SH-SY5Y (cell line): ENCODE measurements at regions not wholly inside any gene's neighbourhood (a gene's known extent, or its start where the extent isn't known, plus 50 kb on each side); places are given as distances from the start of the nearest gene placed in this dataset.

ENCODE experiments used
- GATA2 ChIP-seq: IDR thresholded peaks from 2 replicates; pipeline ENCODE4 v1.6.1; 2011; ENCODE audit warnings: mild to moderate bottlenecking, low read depth, low read length
- GATA3 ChIP-seq: IDR thresholded peaks from 2 replicates; pipeline ENCODE4 v1.6.1; 2011; ENCODE audit warnings: low read depth, mild to moderate bottlenecking, low read length, moderate library complexity

DNA sequence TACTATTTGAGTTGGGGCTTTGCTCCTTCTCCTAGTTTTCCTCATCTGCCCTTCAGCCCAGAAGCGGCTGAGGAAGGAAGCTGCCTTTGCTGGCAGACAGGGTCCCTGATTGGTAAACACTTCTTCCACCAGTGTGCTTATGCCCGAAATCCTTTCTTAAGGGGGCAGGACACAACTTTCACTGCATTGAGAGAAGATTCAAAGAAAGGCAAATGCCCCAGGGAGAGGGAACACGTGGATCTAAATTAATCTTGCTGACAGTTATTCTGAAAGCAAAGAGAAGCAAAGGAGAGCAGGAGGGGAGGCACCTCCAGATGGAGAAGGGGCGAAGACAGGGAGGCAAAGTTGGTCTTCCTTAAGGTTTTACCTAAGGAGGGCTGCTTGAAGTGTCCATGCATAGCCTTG, 92.1 kb upstream of the EFEMP1 start:
- TF ChIP-seq GATA2 (no peak), GATA3 (no peak)
